Activated T-helper 1 cell treated with anti-CD3 and anti-CD28 coated beads, Interleukin-12 subunit alpha, Interleukin-12 subunit beta, Interleukin-2, Interleukin-4 antibody, amounts not matched to agents 30 ng/mL and 10 ng/mL and 1 ng/mL, durations not matched to agents 14 hours and 24 hours and 36 hours (primary cell): ENCODE measurements at regions not wholly inside any gene's neighbourhood (a gene's known extent, or its start where the extent isn't known, plus 50 kb on each side); places are given as distances from the start of the nearest gene placed in this dataset.
"Not testable (repeated sequence)": the region's sequence is repeated elsewhere in the genome, so short reads cannot be mapped to it uniquely, and the experiment has no call there.

Experiments used
- DNase-seq: peaks from one replicate; pipeline ENCODE4 v3.0.0; 2021; ENCODE audit warnings: low spot score
- H3K27ac Mint-ChIP-seq: one replicate; pipeline ENCODE4 v1.8.0; 2021; ENCODE audit warnings: mild to moderate bottlenecking, mixed read lengths
- H3K27me3 Mint-ChIP-seq: one replicate; pipeline ENCODE4 v1.8.0; 2022; ENCODE audit warnings: mild to moderate bottlenecking, moderate library complexity, mixed read lengths; ENCODE audit not compliant: insufficient read depth
- H3K36me3 Mint-ChIP-seq: one replicate; pipeline ENCODE4 v1.8.0; 2021; ENCODE audit warnings: low read depth, mixed read lengths
- H3K4me1 Mint-ChIP-seq: one replicate; pipeline ENCODE4 v1.8.0; 2021; ENCODE audit warnings: low read depth, mixed read lengths
- H3K4me3 Mint-ChIP-seq: one replicate; pipeline ENCODE4 v1.8.0; 2021; ENCODE audit warnings: mild to moderate bottlenecking, moderate library complexity, mixed read lengths
- H3K9me3 Mint-ChIP-seq: one replicate; pipeline ENCODE4 v1.8.0; 2021; ENCODE audit warnings: mixed read lengths
- intact Hi-C: fragments of 100-400 bp; cut with micrococcal nuclease; formaldehyde crosslinking; loops from one replicate; pipeline ENCODE4 v1.15.1; 2024

GRCh38 chr15:20358779-20359414, 182.7 kb downstream of the GOLGA6L6 start:
- Mint-ChIP-seq H3K27me3 (no peaks in the 10 kb centered on the region), H3K4me1 (peaks cover 6% of the 10 kb centered on the region), H3K9me3 (no peaks in the 10 kb centered on the region), H3K4me3 (no peak overlapping the region), H3K27ac (no peak overlapping the region), H3K36me3 (no peaks in the 10 kb centered on the region)
- intact Hi-C loops = loop anchor here (5.0 kb wide), 1 partner anchor 1903 kb away; no protein-coding TSS in a partner anchor
- DNase-seq = no peak

- intact Hi-C loops = loop anchor here (5.0 kb wide), 1 partner anchor 1904 kb away; no protein-coding TSS in a partner anchor
- no peak overlapping the region for H3K4me3 Mint-ChIP-seq
- no peak overlapping the region for H3K27ac Mint-ChIP-seq
- H3K4me1 Mint-ChIP-seq = peaks cover 6% of the 10 kb centered on the region
- no peaks in the 10 kb centered on the region for H3K27me3 Mint-ChIP-seq
- no peaks in the 10 kb centered on the region for H3K9me3 Mint-ChIP-seq
- H3K36me3 Mint-ChIP-seq = no peaks in the 10 kb centered on the region
- no peak for DNase-seq
Observed at GRCh38 chr15:20358066-20358778, 183.4 kb downstream of the GOLGA6L6 start.

- Mint-ChIP-seq H3K27ac (no peak overlapping the region), H3K27me3 (no peaks in the 10 kb centered on the region), H3K4me1 (peaks cover 6% of the 10 kb centered on the region), H3K9me3 (no peaks in the 10 kb centered on the region), H3K4me3 (no peak overlapping the region), H3K36me3 (no peaks in the 10 kb centered on the region)
- no peak for DNase-seq
- intact Hi-C loops = loop anchor here (5.0 kb wide), 1 partner anchor 1905 kb away; no protein-coding TSS in a partner anchor
Observed at GRCh38 chr15:20357481-20358065, 184.0 kb downstream of the GOLGA6L6 start.

DNA sequence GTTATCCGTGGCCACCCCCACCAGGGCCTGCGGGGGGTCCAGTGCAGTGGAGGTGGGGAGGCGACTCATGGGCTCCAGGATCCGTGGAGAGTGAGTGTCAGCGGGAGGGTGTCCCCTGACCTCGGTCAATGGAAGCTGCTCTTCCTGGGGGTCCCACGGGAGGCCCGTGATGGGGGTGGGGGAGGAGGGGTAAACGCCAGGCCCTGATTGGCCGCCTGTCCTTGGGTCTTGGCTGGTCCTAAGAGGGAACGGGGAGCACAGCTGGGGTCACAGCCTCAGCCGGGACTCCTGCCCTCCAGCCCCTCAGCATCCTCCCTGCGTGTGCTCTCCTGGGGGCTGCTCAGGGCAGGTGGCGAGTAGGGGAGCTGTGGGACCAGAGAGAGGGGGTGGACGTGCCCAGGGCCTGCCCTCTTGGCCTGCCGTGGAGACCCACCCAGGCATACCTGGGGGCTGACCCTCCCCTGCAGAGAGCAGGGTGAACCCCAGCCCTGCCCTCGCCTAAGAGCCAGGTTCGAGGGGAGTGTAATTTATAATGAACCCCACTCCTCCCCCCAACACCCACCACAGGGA, 184.6 kb downstream of the GOLGA6L6 start:
- Mint-ChIP-seq H3K27me3 (no peaks in the 10 kb centered on the region), H3K4me3 (no peak overlapping the region), H3K36me3 (no peaks in the 10 kb centered on the region), H3K9me3 (no peaks in the 10 kb centered on the region), H3K27ac (no peak overlapping the region), H3K4me1 (peaks cover 6% of the 10 kb centered on the region)
- DNase-seq = no peak
- intact Hi-C loops = loop anchor here (5.0 kb wide), 1 partner anchor 1905 kb away; no protein-coding TSS in a partner anchor

DNA sequence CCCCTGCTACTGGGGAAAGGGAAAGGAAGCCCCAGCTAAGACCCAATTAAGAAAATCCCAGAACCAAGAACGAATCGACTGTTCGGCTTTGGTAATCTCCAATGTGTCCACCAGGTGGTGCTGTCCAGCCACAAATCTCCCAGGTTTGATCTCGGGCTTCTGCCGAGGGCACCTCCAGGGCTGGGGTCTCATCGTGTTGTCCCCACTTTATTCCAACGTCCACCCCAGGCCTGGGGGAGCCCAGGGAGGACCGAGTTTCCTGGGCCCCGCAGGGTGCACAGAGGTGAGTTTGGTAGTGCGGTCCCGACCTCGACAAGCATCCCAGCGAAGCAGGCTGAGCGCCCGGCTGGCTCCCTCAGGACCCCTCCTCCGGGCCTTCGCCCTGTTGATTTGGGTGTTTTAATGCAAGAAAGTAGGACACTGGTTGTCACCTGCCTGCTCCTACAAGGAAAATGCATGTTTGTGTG, 185.1 kb downstream of the GOLGA6L6 start:
- no peak overlapping the region for H3K27ac Mint-ChIP-seq
- H3K4me3 Mint-ChIP-seq = no peak overlapping the region
- H3K4me1 Mint-ChIP-seq = peaks cover 6% of the 10 kb centered on the region
- peak; percentile 69 for DNase-seq
- H3K9me3 Mint-ChIP-seq = no peaks in the 10 kb centered on the region
- H3K36me3 Mint-ChIP-seq = no peaks in the 10 kb centered on the region
- H3K27me3 Mint-ChIP-seq = no peaks in the 10 kb centered on the region
- intact Hi-C loops = loop anchor here (5.0 kb wide), 1 partner anchor 1906 kb away; no protein-coding TSS in a partner anchor

DNA sequence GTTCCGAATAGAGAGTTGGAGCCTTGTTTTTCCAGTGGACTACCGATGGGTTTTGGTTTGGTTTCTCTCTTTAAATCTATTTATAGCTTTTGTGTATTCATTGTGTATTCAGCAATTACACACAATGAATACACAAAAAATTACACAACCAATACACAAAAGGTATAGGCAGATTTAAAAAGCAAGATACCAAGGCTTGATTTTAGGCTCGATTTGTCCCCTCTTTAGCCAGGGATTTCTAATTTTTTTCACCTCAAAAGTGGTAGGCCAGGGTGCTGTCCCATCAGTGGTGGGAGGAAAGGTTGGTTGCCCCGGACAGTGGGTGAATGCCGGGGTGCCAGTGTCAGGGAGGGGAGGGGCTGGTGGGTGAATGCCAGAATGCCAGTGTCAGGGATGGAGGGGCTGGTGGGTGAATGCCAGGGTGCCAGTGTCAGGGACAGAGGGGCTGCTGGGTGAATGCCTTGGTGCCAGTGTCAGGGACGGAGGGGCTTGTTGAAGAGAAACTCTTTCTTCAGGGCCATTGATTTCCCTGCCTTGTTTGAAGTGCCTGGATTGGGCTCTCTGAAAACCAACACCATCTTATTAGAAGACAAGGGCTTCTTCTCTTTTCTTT, 186.2 kb downstream of the GOLGA6L6 start:
- Mint-ChIP-seq H3K27me3 (no peaks in the 10 kb centered on the region), H3K4me3 (no peak overlapping the region), H3K9me3 (no peaks in the 10 kb centered on the region), H3K27ac (no peak overlapping the region), H3K4me1 (peaks cover 6% of the 10 kb centered on the region), H3K36me3 (no peaks in the 10 kb centered on the region)
- intact Hi-C loops = loop anchor here (5.0 kb wide), 1 partner anchor 1907 kb away; no protein-coding TSS in a partner anchor
- no peak for DNase-seq

DNA sequence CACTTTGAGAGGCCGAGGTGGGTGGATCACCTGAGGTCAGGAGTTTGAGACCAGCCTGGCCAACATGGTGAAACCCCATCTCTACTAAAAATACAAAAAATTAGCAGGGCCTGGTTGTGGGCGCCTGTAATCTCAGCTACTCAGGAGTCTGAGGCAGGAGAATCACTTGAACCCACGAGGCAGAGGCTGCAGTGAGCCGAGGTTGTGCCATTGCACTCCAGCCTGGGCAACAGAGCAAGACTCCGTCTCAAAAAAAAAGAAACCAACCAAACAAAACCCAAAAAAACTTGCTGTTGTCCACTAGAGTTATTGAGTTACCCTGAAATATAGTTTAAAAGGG, 186.7 kb downstream of the GOLGA6L6 start:
- not testable (repeated sequence) for H3K27me3 Mint-ChIP-seq, H3K36me3 Mint-ChIP-seq, H3K4me1 Mint-ChIP-seq, H3K9me3 Mint-ChIP-seq, H3K4me3 Mint-ChIP-seq, H3K27ac Mint-ChIP-seq, DNase-seq
- intact Hi-C loops = loop anchor here (5.0 kb wide), 1 partner anchor 1907 kb away; no protein-coding TSS in a partner anchor

- H3K9me3 Mint-ChIP-seq = no peaks in the 10 kb centered on the region
- H3K27ac Mint-ChIP-seq = no peak overlapping the region
- intact Hi-C loops = no loop called here
- H3K4me1 Mint-ChIP-seq = peaks cover 6% of the 10 kb centered on the region
- H3K27me3 Mint-ChIP-seq = no peaks in the 10 kb centered on the region
- no peaks in the 10 kb centered on the region for H3K36me3 Mint-ChIP-seq
- H3K4me3 Mint-ChIP-seq = no peak overlapping the region
- DNase-seq = no peak
Observed at GRCh38 chr15:20353966-20354883, 187.4 kb downstream of the GOLGA6L6 start.

GRCh38 chr15:20352241-20353200, 189.1 kb downstream of the GOLGA6L6 start:
- intact Hi-C loops = no loop called here
- H3K36me3 Mint-ChIP-seq = no peaks in the 10 kb centered on the region
- no peaks in the 10 kb centered on the region for H3K27me3 Mint-ChIP-seq
- H3K4me1 Mint-ChIP-seq = peaks cover 6% of the 10 kb centered on the region
- H3K4me3 Mint-ChIP-seq = no peak overlapping the region
- no peaks in the 10 kb centered on the region for H3K9me3 Mint-ChIP-seq
- no peak for DNase-seq
- H3K27ac Mint-ChIP-seq = no peak overlapping the region

GRCh38 chr15:20351448-20351971, 190.1 kb downstream of the GOLGA6L6 start:
- no peak overlapping the region for H3K4me3 Mint-ChIP-seq
- H3K27ac Mint-ChIP-seq = no peak overlapping the region
- peaks cover 5% of the 10 kb centered on the region for H3K4me1 Mint-ChIP-seq
- H3K9me3 Mint-ChIP-seq = no peaks in the 10 kb centered on the region
- no peak for DNase-seq
- no peaks in the 10 kb centered on the region for H3K27me3 Mint-ChIP-seq
- intact Hi-C loops = no loop called here
- H3K36me3 Mint-ChIP-seq = no peaks in the 10 kb centered on the region
